HG03439 (cell line): ENCODE measurements at regions not wholly inside any gene's neighbourhood (a gene's known extent, or its start where the extent isn't known, plus 50 kb on each side); places are given as distances from the start of the nearest gene placed in this dataset.
"Not testable (repeated sequence)": the region's sequence is repeated elsewhere in the genome, so short reads cannot be mapped to it uniquely, and the experiment has no call there.

Experiments
- ATAC-seq: cut with Tn5 transposase; IDR thresholded peaks from one replicate; pipeline ENCODE4 v1.9.1; 2021; ENCODE audit warnings: mild to moderate bottlenecking, moderate library complexity; ENCODE audit not compliant: unreplicated experiment

DNA sequence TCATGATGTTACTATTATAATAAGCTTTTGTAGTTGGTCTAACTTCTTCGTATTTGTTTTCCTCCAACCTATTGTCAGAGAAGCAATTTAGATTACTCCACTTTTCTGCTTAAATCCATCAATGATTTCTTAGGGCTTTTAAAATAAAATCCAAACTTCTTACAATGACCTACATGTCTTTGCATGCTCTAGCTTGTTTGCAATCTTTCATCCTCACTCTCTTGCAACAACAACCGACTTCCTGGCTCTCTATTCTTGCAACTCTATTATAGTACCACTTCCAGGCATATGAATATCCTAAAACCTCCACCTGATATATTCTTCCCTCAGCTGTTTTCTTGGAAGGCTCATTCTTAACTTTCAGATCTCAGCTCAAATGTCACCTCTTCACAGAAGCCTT, 1288.7 kb downstream of the PLA2G4A start:
- no peak for ATAC-seq

DNA sequence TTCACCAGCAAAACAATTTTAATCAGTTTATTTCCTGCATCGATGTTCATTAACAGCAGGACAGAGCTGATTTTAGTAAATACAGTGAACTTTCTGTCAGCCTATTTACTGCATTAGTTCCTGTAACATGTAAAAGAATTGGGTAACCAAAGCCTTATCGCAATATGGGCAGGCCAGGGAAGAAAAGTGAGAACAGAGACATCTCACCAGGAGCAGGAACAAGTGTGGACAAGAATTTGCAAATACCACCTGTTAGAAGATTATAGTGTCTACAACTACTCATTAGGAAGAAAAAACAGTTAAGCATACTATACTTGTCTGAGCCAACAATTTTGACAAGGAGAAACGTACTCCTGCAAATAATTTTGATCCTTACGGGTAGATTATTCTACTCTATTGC, 1293.9 kb downstream of the PLA2G4A start:
- no peak for ATAC-seq

DNA sequence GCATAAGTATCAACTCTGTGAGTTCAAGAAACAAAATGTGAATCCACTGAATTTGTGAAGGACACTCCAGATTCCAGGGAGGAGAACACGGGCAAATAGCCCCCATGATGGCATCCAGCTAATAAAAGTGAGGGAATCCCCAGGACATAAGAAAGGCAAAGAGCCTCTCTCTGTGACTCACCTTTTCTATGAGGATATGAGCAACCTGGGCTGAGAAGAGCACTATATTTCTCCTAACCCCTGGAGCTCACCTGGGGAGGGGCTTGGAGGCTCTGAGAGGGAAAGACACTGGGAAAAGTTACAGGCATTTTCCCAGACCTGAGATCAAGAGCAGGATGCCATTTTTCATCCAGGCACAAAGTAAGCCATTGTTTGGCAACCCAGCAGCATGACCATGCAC, 1298.8 kb downstream of the PLA2G4A start:
- no peak for ATAC-seq

DNA sequence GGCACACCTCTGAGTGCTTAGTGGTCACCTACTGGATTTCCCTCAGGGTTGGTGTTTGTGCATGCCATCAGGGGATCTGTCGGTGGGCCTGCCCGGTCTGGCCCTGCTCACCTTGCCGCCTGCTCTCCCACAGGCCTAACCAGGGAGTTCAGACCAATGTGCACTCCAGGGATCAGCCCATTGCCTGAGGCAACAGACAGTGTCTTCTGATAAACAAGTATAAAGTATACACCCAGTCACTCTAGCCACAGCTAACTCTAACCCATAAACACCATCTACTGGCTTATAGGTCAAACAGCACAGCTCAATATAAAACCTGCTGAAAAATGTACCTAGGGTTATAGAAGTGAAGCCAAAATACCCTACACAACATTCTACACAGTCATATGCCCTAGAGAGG, 1300.0 kb downstream of the PLA2G4A start:
- ATAC-seq: no peak

DNA sequence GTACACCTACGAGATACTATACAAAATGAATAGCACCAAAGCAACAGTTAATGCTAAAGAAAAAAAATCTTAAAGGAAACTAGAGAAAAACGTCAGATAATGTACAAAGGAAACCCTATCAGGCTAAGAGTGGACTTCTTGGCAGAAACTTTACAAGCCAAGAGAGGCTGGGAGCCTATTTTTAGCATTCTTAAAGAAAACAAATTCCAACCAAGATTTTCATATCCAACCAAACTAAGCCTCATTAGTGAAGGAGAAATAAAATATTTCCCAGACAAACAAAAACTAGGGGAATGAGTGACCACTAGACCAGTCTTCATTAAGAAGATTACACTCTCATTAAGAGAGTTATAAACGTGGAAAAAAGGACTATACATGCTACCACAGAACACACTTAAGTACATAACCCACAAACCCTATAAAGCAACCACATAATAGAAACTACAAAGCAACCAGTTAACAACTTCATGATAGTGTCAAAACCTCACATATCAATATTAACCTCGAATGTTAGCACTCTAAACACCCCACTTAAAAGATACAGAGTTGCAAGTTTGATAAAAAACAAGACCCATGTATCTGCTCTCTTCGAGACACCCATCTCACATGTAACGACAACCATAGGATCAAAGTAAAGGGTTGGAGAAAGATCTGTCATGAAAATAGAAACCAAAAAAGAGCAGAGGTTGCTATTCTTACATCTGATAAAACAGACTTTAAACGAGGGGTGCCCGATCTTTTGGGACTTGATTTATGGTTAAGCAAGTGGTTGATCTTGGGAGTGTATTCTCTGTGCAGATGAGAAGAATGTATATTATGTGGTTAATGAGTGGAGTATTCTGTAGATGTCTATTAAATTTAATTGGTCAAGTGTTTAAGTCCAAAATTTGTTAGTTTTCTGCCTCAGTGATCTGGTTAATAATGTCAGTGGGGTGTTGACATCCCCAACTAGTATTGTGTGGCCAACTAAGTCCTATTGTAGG, 1301.4 kb downstream of the PLA2G4A start:
- no peak for ATAC-seq

DNA sequence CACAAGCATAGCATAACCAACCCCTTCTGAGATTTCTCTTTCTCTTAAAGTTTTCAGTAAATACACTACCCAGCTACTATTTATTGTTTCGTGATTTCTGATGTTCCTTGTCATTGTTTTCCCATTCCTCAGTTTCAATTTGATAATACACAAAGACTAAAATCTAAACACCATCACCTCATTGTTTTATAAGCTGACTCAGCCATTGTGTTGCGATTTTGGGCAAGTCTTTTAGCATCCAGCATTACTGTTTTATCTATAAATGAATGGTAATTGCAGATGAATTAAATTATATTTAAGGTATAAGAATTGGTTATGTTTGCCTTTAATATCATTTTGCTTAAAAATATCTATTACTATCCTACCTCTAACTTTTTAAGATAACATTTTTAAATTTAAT, 1308.5 kb downstream of the PLA2G4A start:
- no peak for ATAC-seq

DNA sequence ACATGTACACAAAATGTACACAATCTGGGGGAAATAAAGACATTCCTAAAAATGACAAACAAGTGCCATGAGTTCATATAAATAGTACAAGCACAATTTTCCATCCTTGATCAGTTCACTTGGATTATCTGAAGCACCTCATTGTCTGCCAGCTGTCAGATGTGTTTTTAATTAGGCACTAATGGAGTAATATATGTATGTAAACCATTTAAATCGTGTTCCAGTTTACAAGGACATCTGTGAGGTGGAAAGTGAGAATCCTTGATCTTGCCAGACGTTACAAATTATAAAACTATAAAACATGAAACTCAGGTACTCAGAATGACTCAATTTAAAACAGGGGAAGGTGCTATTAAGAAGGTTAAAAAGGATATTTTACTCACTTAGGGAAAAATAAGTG, 1312.2 kb downstream of the PLA2G4A start:
- ATAC-seq: no peak

DNA sequence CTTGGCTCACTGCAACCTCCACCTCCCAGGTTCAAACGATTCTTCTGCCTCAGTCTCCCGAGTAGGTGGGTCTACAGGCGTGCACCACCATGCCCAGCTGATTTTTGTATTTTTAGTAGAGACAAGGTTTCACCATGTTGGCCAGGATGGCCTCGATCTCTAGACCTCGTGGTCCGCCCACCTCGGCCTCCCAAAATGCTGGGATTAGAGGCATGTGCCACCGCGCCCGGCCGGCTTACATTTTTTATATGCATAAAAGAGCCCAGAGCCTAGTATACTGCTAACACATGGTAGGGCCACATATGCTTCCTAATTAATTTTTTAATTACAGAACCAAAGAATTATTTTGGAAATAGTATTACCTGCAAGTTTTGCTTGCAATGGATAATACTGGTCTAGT, 1325.4 kb downstream of the PLA2G4A start:
- ATAC-seq: no peak

DNA sequence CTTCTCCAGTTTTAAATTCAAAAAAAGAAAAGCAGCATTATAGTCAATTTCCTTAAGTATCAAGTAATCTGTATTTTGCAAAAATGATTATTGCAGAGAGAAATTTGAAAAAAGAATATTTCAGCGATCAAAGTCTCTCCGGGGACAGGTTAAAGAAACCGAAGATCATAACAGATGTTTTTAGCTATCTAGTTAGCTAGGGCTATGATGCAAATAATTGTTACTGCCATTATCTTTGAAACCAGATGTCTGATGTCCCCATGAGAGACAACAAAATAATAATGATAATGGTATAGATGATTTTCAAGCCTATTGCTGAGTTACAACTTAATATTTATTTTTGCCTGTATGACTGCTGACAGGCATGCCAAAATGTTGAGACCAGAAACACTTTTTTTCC, 1326.0 kb downstream of the PLA2G4A start:
- no peak for ATAC-seq

DNA sequence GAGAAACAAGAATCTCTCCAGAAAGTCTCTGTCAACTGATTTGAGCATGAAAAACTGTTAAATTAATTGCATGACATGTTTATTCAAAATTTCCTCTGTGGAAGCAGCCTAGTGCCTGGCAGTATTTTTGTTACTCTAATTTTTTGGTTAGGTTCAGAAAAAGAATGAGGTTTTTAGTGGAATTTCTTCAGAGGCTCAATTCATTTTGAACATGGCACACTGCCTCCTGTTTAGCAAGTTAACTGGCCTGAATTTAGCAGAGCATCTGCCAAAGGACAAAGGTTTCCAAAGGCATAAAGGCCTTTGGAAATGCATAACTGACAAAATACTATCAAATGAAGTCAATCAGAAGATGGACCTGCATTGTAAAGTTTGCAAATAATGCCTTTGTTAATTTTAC, 1326.5 kb downstream of the PLA2G4A start:
- ATAC-seq: no peak

DNA sequence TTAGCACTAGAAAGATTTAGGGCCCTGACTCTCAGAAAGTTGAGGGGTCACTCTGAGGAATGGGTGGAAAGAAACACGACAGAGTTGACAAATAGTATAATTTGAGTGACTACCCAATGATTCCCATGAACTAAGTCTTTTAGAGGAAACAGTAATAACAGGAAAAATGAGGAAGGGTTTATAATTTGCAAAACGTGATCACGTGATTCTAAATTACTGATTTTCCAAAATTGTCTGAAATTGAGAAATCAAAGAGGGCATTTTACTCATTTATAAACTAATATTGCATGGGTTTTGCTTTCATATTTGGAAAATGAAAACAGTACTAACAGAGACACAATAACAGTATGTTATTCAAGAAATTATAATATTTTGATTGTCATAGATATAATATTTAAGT, 1335.7 kb downstream of the PLA2G4A start:
- no peak for ATAC-seq

DNA sequence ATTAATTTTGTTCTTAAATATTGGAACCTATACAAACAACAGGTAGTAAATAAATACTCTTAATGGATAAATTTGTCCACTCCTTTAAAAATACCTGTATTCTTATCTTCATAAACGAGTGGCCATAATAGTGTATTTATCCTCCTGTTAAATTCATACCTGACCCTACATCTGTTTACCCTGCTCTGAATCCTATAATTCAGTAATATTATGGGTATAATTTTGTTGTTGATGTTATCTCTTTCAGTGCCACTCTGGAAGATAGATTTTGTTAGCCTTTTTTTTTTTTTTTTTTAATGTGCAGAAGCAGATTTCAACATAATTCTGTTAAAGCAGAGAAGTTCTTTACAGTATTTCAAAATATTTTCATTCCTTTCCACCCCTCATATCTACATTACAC, 1337.9 kb downstream of the PLA2G4A start:
- ATAC-seq: no peak

DNA sequence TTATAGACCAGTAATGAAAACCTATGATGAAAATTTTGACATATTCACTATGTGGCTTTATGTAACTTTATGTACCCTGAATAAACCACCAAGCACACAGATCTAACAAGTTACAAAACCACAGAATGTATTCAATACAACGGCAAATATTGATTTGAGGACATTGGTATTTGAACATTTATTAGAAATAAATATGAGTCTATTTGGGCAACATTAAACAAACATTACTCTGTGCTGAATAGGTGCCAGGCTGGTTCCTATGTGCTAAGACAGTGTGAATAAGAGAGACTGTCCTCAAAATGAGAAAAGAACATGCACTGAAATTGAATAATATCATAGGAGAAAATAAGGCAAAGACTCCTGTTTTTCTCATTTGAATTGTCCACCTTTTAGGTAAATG, 1341.2 kb downstream of the PLA2G4A start:
- no peak for ATAC-seq

DNA sequence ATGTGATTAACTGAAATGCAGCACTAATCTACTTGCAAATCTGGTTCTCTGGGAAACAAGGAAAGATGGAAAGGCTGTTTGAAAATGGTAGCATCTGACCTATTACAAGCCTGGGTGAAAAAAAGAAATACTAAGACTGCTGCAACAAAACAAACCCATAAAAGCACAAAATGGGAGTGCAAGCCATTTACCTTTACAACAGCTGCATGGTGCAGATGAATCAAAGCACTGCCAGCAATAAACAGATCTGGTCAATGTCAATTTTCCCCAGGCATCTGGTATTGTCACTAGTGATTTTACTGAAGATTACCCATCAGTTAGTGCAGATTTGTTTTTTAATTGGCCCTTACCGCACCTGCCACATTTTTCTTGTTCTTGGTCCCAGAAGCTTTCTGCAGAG, 1341.7 kb downstream of the PLA2G4A start:
- ATAC-seq: no peak

DNA sequence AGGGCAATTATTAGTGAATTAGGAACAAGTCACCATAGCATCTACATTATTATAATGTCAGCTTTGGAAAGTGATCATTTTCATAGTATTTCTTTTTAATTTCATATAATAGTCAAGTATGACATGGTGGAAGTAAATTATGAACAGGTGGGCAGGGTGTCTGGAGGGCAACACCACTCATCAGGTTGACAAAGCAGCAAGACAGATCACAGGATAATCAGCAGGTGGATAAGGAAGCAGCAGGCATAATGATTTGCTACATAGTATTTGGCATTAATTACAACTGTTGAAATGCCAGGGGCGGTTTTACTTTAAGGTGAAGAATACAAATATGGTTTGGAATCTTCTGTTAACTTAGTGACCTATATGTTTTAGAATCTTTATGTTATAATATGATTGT, 1342.2 kb downstream of the PLA2G4A start:
- ATAC-seq: no peak

DNA sequence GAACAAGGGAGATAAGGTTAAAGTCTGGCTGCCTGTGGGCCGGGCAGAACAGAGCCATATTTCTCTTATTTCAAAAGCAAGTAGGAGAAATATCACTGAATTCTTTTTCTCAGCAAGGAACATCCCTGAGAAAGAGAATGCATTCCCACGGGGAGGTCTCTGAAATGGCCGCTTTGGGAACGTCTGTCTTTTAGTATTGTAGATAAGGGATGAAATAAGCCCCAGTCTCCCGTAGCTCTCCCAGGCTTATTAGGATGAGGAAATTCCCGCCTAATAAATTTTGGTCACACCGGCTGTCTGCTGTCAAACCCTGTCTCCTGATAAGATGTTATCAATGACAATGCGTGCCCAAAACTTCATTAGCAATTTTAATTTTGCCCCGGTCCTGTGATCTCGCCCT, 1353.3 kb downstream of the PLA2G4A start:
- ATAC-seq: not testable (repeated sequence)

DNA sequence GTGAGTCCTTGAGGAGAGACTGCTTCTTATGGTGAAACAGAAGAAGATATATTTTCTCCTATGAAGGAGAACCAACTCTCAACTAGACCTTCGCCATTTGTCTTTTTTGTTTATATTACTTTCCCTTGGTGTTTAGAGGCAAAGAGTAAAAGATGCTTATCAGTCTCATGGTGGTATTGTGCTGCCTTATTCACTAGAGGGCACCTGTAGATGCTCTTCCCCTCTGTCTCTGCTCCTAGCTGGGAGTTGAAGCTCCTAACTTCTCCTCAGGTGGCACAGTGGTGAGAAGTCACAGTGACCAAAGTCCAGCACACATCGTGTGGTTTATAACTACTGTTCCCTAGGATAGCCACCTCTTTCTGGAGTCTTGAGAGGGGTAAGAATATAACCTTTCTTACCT, 1359.6 kb downstream of the PLA2G4A start:
- ATAC-seq: no peak

DNA sequence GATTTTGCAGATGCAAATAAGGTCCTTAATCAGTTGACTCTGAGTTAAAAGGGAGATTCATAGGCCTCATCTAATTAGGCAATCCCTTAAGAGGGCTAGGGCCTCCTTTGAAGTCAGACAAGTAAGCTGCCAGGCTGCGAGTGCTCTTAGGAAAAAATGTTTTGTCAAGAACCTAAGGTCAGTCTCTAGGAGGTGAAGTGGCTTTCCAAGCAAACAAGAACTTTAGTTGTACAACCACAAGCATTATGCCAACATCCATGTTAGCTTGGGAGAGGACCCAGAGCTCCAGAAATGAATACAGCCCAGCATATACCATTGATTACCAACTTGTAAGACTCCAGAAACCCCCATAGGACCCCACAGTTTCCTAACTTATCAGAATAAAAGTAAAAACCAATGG, 1366.2 kb downstream of the PLA2G4A start:
- no peak for ATAC-seq

DNA sequence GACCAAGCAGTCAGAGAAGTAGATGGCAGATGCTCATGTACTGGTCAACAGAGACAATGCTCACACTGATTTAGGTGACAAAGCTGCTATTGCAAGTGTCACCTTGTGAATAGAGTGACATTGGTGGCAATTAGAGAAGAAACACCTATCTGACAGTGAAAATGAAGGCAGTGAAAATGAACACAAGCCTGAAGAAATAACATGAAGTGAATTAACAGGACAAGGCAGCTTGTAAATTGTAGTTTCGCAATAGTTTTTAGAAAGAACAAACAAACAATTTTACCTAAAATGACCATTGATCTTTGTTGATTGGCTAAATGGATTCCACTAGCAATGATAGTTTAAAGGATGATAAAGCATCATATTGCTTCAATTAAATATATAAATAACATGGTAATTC, 1389.5 kb downstream of the PLA2G4A start:
- ATAC-seq: no peak

DNA sequence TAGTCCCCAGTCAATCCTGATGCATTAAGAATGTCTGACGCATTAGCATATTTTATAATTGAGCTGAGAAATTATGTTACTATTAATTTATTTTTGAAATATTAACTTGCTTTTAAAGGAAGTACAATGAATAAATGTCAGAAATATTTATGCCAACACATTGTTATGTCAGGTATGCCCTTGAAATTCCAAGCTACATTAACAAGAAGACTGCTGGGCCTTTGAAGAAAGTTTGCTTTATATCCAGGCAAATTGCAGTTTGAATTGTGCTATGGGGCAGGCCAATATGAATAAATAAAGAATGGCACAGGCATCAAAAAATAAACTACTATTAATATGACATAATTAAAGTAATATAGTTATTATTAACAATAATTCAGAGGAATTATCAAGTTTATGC, 1391.3 kb downstream of the PLA2G4A start:
- no peak for ATAC-seq

DNA sequence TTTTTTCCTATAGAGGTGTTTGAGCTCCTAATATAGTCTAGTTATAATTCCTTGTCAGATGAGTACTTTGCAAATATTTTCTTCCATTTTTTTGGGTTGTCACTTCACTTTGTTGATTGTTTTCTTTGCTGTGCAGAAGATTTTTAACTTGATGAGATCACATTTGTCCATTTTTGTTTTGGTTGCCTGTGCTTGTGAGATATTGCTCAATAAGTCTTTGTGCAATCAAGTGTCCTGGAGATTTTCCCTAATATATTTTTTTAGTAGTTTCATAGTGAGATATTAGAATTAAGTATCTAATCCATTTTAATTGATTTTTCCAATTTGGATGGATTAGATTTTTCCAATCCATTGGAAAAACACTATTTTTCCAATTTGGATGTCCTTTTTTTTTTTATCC, 1395.5 kb downstream of the PLA2G4A start:
- no peak for ATAC-seq

DNA sequence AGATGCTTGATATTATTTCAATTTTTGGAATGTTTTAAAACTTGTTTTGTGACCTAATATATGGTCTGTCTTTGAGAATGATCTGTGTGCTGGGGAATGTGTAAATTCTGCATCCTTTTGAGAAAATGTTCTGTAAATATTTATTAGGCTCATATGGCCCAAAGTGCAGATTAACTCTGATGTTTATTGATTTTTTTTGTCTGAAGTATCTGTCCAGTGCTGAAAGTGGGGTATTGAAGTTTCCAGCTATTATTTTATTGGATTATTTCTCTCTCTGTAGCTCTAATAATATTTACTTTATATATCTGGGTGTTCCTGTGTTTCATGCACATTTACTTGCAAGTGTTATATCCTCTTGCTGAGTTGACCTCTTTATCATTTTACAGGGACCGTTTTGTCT, 1397.2 kb downstream of the PLA2G4A start:
- no peak for ATAC-seq

DNA sequence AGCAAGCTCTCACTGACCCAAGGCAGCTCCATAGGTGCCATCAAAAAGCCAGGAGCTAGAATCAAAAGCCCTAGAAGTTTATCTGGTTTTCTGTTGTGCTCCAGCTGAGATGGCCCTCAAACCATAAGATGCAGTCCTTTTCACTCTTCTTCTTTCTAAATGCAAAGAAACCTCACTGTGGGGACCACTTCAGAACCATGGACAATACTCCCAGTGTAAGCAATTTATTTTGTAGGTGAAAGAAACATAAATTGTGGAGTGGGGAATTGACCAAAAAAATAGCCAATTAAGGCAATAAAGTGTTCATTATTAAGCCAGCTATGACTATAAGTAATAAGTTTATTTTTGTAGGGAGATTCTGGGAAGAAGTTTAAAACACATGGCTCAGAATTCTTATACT, 1399.9 kb downstream of the PLA2G4A start:
- no peak for ATAC-seq
